ENCODE measurements at regions not wholly inside any gene's neighbourhood (a gene's known extent, or its start where the extent isn't known, plus 50 kb on each side); places are given as distances from the start of the nearest gene placed in this dataset.
A peak's percentile ranks its signal among the peaks of the same experiment; 100 is the strongest.
"Not testable (repeated sequence)": the region's sequence is repeated elsewhere in the genome, so short reads cannot be mapped to it uniquely, and the experiment has no call there.

GRCh38 chr20:25860531-25861150 is 164.0 kb upstream of the ZNF337 start:
- no peak overlapping the region; the same call in 1 of the 2 replicates for H3K4me3 ChIP-seq (ENCODE audit: low read length)
- no peak for TF ChIP-seq ZNF274 (IDR thresholded peaks at IDR 0.05; ENCODE audit: low read depth, low read length)

- no peak for TF ChIP-seq ZNF274 (IDR thresholded peaks at IDR 0.05; ENCODE audit: low read depth, low read length)
- peak overlapping the region; percentile 13; the same call in 1 of the 2 replicates for H3K4me3 ChIP-seq (ENCODE audit: low read length)
Observed at GRCh38 chr20:25859649-25860530, 163.2 kb upstream of the ZNF337 start.

- TF ChIP-seq ZNF274 (IDR thresholded peaks at IDR 0.05; ENCODE audit: low read depth, low read length) = no peak
- peak overlapping the region; percentile 18; the same call in 1 of the 2 replicates for H3K4me3 ChIP-seq (ENCODE audit: low read length)
Observed at GRCh38 chr20:25858495-25859425, 162.1 kb upstream of the ZNF337 start.

- not testable (repeated sequence) for H3K4me3 ChIP-seq (ENCODE audit: low read length)
Observed at GRCh38 chr20:25857091-25857788, 160.6 kb upstream of the ZNF337 start.

- no peak for TF ChIP-seq ZNF274 (IDR thresholded peaks at IDR 0.05; ENCODE audit: low read depth, low read length)
- no peak overlapping the region for H3K4me3 ChIP-seq (ENCODE audit: low read length)
Observed at GRCh38 chr20:25856256-25856884, 159.7 kb upstream of the ZNF337 start.

- not testable (repeated sequence) for H3K4me3 ChIP-seq (ENCODE audit: low read length)
Observed at GRCh38 chr20:25855451-25856156, 159.0 kb upstream of the ZNF337 start.

GRCh38 chr20:25854666-25855065 is 158.0 kb upstream of the ZNF337 start:
- not testable (repeated sequence) for H3K4me3 ChIP-seq (ENCODE audit: low read length)

GRCh38 chr20:25853718-25854388 is 157.2 kb upstream of the ZNF337 start:
- H3K4me3 ChIP-seq (ENCODE audit: low read length) = peak overlapping the region; percentile 55; the same call in 1 of the 2 replicates

GRCh38 chr20:25852968-25853717 is 156.5 kb upstream of the ZNF337 start:
- peak overlapping the region; percentile 55; the same call in 1 of the 2 replicates for H3K4me3 ChIP-seq (ENCODE audit: low read length)

- not testable (repeated sequence) for H3K4me3 ChIP-seq (ENCODE audit: low read length)
Observed at GRCh38 chr20:25850133-25850532, 153.5 kb upstream of the ZNF337 start.

GRCh38 chr20:25848222-25848621 is 151.6 kb upstream of the ZNF337 start:
- TF ChIP-seq ZNF274 (IDR thresholded peaks at IDR 0.05; ENCODE audit: low read depth, low read length) = no peak
- H3K4me3 ChIP-seq (ENCODE audit: low read length) = no peak overlapping the region

GRCh38 chr20:25844640-25845039 is 148.0 kb upstream of the ZNF337 start:
- not testable (repeated sequence) for H3K4me3 ChIP-seq (ENCODE audit: low read length)

GRCh38 chr20:25813511-25813910 is 116.9 kb upstream of the ZNF337 start:
- not testable (repeated sequence) for H3K4me3 ChIP-seq (ENCODE audit: low read length)

GRCh38 chr20:25798174-25798993 is 101.7 kb upstream of the ZNF337 start:
- H3K4me3 ChIP-seq (ENCODE audit: low read length) = not testable (repeated sequence)

- not testable (repeated sequence) for H3K4me3 ChIP-seq (ENCODE audit: low read length)
Observed at GRCh38 chr20:25797062-25797461, 100.4 kb upstream of the ZNF337 start.

GRCh38 chr20:25777241-25777640 is 80.6 kb upstream of the ZNF337 start:
- not testable (repeated sequence) for H3K4me3 ChIP-seq (ENCODE audit: low read length)

- not testable (repeated sequence) for H3K4me3 ChIP-seq (ENCODE audit: low read length)
Observed at GRCh38 chr20:25774711-25775110, 78.1 kb upstream of the ZNF337 start.
